NOMO-1 treated with dmso at 0.1 percent for 144 hours (cell line): ENCODE measurements at regions not wholly inside any gene's neighbourhood (a gene's known extent, or its start where the extent isn't known, plus 50 kb on each side); places are given as distances from the start of the nearest gene placed in this dataset.
"Not testable (repeated sequence)": the region's sequence is repeated elsewhere in the genome, so short reads cannot be mapped to it uniquely, and the experiment has no call there.

Source experiments
- DNase-seq: peaks from one replicate; lab custom pipeline; 2025; ENCODE audit not compliant: unreplicated experiment; lab: John Stamatoyannopoulos, UW

- no peak for DNase-seq
Observed at GRCh38 chr6:115460913-115461312, 599.8 kb downstream of the FRK start.

DNA sequence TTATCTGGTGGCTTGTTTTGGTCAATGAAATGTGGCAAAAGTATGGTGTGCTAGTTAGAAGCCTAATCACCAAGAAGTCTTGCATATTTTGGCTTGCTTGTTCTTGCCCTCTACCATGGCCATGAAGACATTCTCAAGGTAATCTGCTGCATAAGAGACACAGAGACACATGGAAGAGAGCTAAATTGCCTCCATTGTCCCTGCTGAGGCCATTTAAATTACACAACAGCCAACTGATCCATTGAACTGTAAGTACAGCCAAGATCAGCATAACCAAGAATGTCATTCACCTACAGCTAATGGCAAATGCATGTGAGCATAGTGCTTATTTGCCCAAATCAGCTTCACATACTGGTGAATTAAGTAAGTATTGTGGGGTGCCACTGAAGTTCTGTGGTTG is 603.8 kb downstream of the FRK start:
- DNase-seq, result no peak

GRCh38 chr6:115443825-115444478 is 616.7 kb downstream of the FRK start:
- DNase-seq, result no peak

GRCh38 chr6:115442323-115442722 is 618.4 kb downstream of the FRK start:
- no peak for DNase-seq

DNA sequence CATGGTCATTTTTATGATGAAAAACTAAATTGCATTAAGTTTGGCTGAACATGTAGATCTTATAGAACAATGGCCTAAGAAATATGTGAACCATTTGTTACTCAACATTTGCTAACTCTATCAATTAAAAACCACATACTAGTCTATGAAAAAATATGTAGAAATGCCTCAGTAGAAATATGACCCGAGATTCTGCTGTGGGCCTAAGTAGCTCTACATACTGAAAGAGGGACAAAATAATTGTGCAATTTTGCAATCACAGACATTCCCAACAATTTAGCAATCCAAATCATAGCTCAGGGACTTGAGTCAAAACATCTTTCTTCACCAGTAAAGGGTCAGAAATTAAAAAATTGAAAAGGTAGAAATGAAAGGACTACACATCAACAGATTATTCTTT is 619.0 kb downstream of the FRK start:
- DNase-seq, result no peak

GRCh38 chr6:115415378-115415777 is 645.3 kb downstream of the FRK start:
- no peak for DNase-seq

DNA sequence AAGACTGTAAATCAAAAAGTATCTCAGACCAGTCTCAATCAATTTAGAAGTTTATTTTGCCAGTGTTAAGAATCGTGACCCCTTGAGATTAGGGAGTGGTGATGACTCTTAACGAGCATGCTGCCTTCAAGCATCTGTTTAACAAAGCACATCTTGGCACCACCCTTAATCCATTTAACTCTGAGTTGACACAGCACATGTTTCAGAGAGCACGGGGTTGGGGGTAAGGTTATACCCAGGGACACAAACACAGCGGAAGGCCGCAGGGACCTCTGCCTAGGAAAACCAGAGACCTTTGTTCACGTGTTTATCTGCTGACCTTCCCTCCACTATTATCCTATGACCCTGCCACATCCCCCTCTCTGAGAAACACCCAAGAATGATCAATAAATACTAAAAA is 645.8 kb downstream of the FRK start:
- DNase-seq, result not testable (repeated sequence)

GRCh38 chr6:115411756-115412155 is 648.9 kb downstream of the FRK start:
- DNase-seq, result no peak

DNA sequence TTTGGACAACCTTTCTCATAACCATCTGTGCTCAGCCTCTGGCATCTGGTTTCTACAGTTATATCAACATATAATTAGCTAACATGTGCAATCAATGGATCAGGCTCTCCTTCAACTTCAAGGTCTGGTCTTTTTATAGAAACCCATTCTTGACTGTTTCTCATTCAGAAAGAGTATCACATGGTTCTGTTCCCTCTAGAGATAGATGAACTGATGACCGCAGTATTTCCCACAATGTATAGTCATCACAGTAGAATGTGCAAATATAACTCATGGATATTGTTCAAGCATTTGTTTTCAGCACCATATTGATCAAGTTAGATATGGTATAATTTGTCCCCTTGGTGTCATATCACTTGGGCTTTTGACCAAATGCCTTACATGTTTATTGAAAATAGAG is 656.2 kb downstream of the FRK start:
- DNase-seq, result no peak

- DNase-seq, result no peak
Observed at GRCh38 chr6:115398607-115399006, 662.1 kb downstream of the FRK start.

- no peak for DNase-seq
Observed at GRCh38 chr6:115396112-115396906, 664.4 kb downstream of the FRK start.

- DNase-seq, result no peak
Observed at GRCh38 chr6:115393821-115394220, 666.9 kb downstream of the FRK start.

DNA sequence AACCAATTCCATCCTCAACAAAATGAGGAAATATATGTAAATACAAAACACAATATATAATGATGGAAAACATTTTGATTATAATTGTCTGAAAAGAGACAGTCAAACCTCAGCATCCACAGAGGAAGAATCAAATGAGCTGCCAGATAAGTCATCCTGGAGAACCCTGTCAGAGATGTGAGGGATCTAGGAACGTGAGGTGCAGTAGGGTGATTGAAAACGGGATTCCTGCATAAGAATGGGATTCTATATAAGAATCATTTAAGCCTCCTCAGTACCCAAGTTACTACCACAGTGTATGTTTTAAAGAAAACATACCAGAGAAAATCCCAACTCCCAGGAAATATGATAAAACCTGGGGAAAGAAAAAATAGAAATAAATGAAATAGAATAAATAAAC is 690.5 kb downstream of the FRK start:
- no peak for DNase-seq

DNA sequence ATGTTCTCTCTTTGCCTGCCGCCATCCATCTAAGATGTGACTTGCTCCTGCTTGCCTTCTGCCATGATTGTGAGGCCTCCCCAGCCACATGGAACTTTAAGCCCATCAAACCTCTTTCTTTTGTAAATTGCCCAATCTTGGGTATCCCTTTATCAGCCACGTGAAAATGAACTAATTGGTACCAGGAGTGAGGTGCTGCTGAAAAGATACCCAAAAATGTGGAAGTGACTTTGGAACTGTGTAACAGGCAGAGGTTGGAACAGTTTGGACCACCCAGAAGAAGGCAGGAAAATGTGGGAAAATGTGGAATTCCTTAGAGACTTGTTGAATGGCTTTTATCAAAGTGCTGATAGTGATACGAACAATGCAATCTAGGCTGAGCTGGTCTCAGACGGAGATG is 694.9 kb downstream of the FRK start:
- DNase-seq, result no peak

DNA sequence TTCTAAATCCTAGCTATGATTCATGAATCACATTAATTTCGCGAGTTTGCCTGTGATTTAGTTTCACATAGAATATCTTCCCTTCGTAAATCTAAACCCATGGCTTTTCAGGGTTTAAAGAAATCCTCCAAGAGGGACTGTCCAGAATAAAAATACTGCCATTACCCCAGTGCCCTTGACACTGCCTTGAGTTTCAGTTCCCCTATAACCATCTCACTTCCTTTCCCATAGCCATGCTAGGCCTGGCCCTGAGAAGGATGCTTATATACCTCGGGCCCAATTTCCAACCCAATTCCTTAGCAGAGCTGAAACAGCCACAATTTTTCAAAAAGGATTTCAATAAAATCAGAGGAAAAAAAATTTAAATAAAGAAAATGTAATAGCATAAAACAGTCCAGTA is 697.3 kb downstream of the FRK start:
- DNase-seq, result no peak

DNA sequence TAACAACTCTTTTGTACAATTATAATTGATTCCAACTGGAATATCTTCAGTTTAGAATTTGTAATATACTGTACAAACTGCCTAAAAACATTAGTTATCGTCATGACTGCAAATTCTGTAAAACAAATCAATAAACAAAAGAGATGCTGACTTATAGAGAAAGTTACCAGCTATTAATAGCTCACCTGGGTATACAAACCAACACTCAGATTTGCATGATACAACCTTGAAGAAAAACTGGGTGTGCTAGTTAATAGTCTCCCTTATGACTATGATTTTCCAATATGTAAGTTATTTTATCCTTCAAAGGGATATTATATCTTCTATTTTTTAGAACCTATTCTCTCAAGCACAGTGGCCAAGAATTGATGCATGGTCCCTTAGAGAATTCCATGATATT is 698.5 kb downstream of the FRK start:
- no peak for DNase-seq

DNA sequence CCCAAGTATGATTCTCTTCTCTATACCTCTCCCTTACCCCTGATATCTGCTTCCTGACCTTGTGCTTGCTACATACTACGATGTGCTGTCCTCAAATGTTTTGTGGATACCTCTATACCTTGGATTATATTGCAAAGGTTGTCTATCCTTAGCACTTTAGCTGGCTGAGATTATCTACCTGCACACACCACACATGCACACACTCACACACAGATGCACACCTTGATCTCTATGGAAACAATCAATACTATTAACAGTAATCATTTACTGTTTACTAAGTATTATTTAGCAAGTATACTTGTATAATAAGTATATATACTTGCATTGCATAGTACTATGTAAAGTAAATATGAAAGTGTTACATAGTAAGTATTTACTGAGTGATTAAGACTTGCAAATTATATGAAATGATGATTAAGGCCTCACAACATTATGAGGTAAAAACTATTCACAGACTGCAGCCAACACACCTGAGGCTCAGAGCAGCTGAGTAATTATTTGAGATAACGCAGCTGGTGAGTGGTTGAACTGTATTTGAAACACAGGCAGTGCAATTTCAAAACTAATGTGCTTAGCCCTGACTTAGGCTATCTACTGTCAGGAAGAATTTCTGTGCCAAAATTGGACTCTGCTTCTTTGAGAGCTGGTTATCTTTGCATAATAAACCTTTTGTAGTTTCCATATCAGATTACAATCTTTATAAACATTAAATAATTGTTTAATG is 699.9 kb downstream of the FRK start:
- no peak for DNase-seq

DNA sequence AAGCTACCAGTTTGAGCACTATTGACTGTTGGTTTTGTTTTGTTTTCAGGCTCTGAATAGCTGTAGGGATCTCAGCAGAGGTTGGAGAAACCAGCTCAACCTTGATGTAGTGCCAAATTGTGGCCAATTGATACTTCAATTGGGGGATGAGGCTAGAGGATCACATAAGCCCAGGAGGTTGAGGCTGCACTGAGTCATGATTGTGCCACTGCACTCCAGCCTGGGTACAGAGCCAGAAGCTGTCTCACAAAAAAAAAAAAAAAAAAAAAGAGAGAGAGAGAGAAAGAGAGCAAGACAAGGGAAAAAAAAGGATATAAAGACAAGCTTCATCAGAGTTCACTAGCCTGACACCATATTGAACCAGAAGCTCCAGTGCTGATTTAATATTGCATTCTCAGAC is 702.1 kb downstream of the FRK start:
- no peak for DNase-seq

- no peak for DNase-seq
Observed at GRCh38 chr6:115356371-115356770, 704.3 kb downstream of the FRK start.

- DNase-seq, result no peak
Observed at GRCh38 chr6:115323001-115323400, 737.7 kb downstream of the FRK start.

- DNase-seq, result no peak
Observed at GRCh38 chr6:115319823-115320222, 740.9 kb downstream of the FRK start.

- no peak for DNase-seq
Observed at GRCh38 chr6:115310156-115310555, 750.5 kb downstream of the FRK start.
